ENCODE measurements at regions not wholly inside any gene's neighbourhood (a gene's known extent, or its start where the extent isn't known, plus 50 kb on each side); places are given as distances from the start of the nearest gene placed in this dataset.
"Not testable (repeated sequence)": the region's sequence is repeated elsewhere in the genome, so short reads cannot be mapped to it uniquely, and the experiment has no call there.

DNA sequence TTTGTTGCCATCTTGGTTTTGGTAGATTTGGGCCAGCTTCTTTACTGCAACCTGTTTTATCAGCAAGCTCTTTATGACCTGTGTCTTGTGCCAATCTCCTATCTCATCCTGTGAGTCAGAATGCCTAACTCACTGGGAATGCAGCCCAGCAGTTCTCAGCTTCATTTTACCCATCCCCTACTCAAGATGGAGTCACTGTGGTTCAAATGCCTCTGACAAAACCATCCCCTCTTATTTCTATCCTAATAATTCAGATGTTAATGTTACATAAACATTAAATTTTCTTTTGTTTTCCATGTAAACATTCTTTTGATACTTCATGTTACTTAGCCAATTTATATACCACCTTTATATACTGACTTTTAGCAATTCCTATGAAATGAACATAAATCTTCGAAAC is 746.3 kb downstream of the CDH18 start:
- H3K4me1 ChIP-seq (ENCODE audit: control insufficient read depth, insufficient read depth, low read length): no peaks in the 10 kb centered on the region
- no peak overlapping the region for H3K9ac ChIP-seq (ENCODE audit: low read length)
- no peaks in the 10 kb centered on the region for H3K27me3 ChIP-seq (ENCODE audit: control insufficient read depth, insufficient read depth, low read length)
- H3K9me3 ChIP-seq (ENCODE audit: control insufficient read depth, low read length): no peaks in the 10 kb centered on the region
- no peak overlapping the region for H3K4me3 ChIP-seq (ENCODE audit: low read length)
- H3K36me3 ChIP-seq (ENCODE audit: control insufficient read depth, insufficient read depth, low read length): no peaks in the 10 kb centered on the region

DNA sequence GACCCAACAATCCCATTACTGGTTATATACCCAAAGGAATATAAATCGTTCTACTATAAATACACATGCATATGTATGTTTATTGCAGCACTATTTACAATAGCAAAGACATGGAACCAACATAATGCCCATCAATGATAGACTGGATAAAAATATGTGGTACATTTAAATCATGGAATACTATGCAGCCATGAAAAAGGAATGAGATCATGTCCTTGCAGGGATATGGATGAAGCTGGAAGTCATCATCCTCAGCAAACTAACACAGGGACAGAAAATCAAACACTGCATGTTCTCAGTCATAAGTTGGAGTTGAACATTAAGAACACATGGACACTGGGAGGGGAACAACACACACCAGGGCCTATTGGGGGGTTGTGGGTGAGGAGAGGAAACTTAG is 741.8 kb downstream of the CDH18 start:
- not testable (repeated sequence) for H3K9me3 ChIP-seq (ENCODE audit: control insufficient read depth, low read length); H3K27me3 ChIP-seq (ENCODE audit: control insufficient read depth, insufficient read depth, low read length); H3K4me1 ChIP-seq (ENCODE audit: control insufficient read depth, insufficient read depth, low read length); H3K4me3 ChIP-seq (ENCODE audit: low read length); H3K36me3 ChIP-seq (ENCODE audit: control insufficient read depth, insufficient read depth, low read length); H3K9ac ChIP-seq (ENCODE audit: low read length)

DNA sequence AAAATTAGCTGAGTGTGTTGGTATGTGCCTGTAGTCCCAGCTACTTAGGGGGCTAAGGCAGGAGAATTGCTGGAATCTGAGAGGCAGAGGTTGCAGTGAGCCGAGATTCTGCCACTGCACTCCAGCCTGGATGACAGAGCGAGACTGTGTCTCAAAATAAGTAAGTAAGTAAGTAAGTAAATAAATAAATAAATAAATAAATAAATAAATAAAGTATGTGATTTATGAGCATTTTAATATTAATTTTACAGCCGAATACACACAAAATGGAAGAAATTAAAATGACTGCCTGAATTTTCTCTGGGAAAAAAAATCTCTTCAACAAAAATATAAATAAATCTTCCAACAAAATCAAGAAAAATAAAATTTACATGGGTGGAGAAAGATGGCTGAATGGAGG is 740.7 kb downstream of the CDH18 start:
- H3K4me3 ChIP-seq (ENCODE audit: low read length): no peak overlapping the region
- no peaks in the 10 kb centered on the region for H3K36me3 ChIP-seq (ENCODE audit: control insufficient read depth, insufficient read depth, low read length)
- H3K27me3 ChIP-seq (ENCODE audit: control insufficient read depth, insufficient read depth, low read length): no peaks in the 10 kb centered on the region
- no peaks in the 10 kb centered on the region for H3K4me1 ChIP-seq (ENCODE audit: control insufficient read depth, insufficient read depth, low read length)
- H3K9me3 ChIP-seq (ENCODE audit: control insufficient read depth, low read length): no peaks in the 10 kb centered on the region
- no peak overlapping the region for H3K9ac ChIP-seq (ENCODE audit: low read length)

DNA sequence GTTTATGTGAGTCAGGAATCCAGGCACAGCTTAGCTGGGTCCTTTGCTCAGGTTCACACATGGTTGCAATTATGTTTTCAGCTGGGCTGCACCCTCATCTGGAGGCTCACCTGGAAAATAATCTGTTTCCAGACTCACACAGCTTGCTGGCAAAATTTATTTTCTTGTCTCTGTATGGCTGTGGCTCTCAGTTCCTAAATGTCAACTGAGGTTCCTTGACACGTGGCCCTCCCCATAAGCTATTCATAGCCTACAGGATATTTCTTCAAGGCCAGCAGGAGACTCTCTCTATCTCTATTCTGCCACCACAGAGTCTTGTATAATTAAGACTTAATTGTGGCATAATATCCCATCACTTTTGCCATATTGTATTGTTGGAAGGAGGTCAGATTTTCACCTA is 732.0 kb downstream of the CDH18 start:
- no peaks in the 10 kb centered on the region for H3K36me3 ChIP-seq (ENCODE audit: control insufficient read depth, insufficient read depth, low read length)
- H3K4me1 ChIP-seq (ENCODE audit: control insufficient read depth, insufficient read depth, low read length): no peaks in the 10 kb centered on the region
- H3K9ac ChIP-seq (ENCODE audit: low read length): no peak overlapping the region
- H3K9me3 ChIP-seq (ENCODE audit: control insufficient read depth, low read length): no peaks in the 10 kb centered on the region
- no peaks in the 10 kb centered on the region for H3K27me3 ChIP-seq (ENCODE audit: control insufficient read depth, insufficient read depth, low read length)
- H3K4me3 ChIP-seq (ENCODE audit: low read length): no peak overlapping the region

DNA sequence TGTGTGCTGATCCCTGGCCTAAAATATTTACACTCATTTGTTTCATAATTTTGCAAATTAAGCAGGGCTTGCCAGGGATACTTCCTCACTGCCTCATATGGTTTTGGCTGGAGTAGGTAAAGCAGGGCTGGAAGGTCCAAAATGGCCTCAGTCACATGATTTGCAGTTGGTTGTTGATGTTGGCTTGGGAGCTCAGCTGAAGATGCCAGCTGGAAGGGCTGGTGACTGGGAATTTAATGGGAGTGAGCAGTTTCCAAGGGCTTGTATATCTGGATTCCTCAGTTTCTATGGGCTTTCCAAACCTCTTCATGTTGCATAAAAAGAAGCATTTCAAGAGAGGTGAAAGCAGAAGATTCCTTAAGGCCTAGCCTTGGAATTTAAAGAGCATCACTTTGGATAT is 729.3 kb downstream of the CDH18 start:
- no peak overlapping the region for H3K9ac ChIP-seq (ENCODE audit: low read length)
- H3K36me3 ChIP-seq (ENCODE audit: control insufficient read depth, insufficient read depth, low read length): no peaks in the 10 kb centered on the region
- no peaks in the 10 kb centered on the region for H3K4me1 ChIP-seq (ENCODE audit: control insufficient read depth, insufficient read depth, low read length)
- H3K27me3 ChIP-seq (ENCODE audit: control insufficient read depth, insufficient read depth, low read length): no peaks in the 10 kb centered on the region
- no peaks in the 10 kb centered on the region for H3K9me3 ChIP-seq (ENCODE audit: control insufficient read depth, low read length)
- H3K4me3 ChIP-seq (ENCODE audit: low read length): no peak overlapping the region

DNA sequence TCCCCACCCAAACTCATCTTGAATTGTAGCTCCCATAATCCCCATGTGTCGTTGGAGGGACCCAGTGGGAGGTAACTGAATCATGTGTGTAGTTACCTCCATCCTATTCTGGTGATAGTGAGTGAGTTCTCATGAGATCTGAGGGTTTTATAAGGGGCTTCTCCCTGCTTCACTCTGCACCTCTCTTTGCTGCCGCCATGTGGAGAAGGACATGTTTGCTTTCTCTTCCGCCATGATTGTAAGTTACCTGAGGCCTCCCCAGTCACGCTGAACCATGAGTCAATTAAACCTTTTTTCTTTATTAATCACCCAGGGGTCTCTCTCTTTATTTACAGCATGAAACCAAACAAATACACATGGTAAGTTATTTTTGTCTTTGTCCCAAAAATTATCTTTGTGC is 726.1 kb downstream of the CDH18 start:
- no peaks in the 10 kb centered on the region for H3K27me3 ChIP-seq (ENCODE audit: control insufficient read depth, insufficient read depth, low read length)
- no peaks in the 10 kb centered on the region for H3K36me3 ChIP-seq (ENCODE audit: control insufficient read depth, insufficient read depth, low read length)
- H3K9me3 ChIP-seq (ENCODE audit: control insufficient read depth, low read length): no peaks in the 10 kb centered on the region
- H3K4me1 ChIP-seq (ENCODE audit: control insufficient read depth, insufficient read depth, low read length): no peaks in the 10 kb centered on the region
- no peak overlapping the region for H3K4me3 ChIP-seq (ENCODE audit: low read length)
- H3K9ac ChIP-seq (ENCODE audit: low read length): no peak overlapping the region

DNA sequence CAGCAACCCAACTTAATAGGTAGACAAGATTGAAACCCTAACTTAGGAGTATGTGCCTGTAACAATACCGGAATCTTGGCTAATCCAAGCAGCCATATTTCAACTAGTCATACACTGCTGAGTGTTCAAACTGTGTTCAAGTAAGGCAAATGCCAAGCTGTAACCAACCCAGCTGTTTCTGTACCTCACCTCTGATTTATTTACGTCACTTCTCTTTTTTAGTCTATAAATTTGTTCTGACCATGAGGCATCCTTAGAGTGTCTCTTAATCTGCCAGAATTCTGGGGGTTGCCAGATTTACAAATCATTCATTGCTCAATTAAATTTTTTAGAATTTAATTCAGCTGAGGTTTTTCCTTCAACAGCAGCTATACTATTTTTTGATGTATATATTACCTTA is 723.2 kb downstream of the CDH18 start:
- no peaks in the 10 kb centered on the region for H3K27me3 ChIP-seq (ENCODE audit: control insufficient read depth, insufficient read depth, low read length)
- H3K4me1 ChIP-seq (ENCODE audit: control insufficient read depth, insufficient read depth, low read length): no peaks in the 10 kb centered on the region
- no peak overlapping the region for H3K4me3 ChIP-seq (ENCODE audit: low read length)
- no peaks in the 10 kb centered on the region for H3K36me3 ChIP-seq (ENCODE audit: control insufficient read depth, insufficient read depth, low read length)
- no peak overlapping the region for H3K9ac ChIP-seq (ENCODE audit: low read length)
- no peaks in the 10 kb centered on the region for H3K9me3 ChIP-seq (ENCODE audit: control insufficient read depth, low read length)

DNA sequence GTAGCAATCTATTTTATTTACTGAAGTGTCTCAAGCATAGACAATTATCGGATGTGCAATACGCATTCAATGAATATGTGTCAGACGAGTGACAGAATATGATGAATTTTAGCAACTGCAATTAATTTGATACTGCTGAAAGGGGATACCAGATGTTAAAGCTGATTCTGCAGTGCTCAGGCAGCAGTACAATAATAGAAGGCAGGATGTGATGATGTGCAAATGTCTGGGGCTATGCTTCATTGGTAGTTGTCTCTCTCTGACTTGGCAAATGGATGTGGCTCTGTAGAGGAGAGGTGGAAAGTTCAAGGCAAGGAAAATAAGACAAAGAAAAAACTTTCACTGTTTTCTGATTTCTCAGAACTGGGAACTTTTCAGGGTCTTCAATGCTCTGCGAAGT is 721.2 kb downstream of the CDH18 start:
- Histone ChIP-seq H3K9me3 (ENCODE audit: control insufficient read depth, low read length) (no peaks in the 10 kb centered on the region), H3K4me3 (ENCODE audit: low read length) (no peak overlapping the region), H3K9ac (ENCODE audit: low read length) (no peak overlapping the region), H3K4me1 (ENCODE audit: control insufficient read depth, insufficient read depth, low read length) (no peaks in the 10 kb centered on the region), H3K36me3 (ENCODE audit: control insufficient read depth, insufficient read depth, low read length) (no peaks in the 10 kb centered on the region), H3K27me3 (ENCODE audit: control insufficient read depth, insufficient read depth, low read length) (no peaks in the 10 kb centered on the region)

DNA sequence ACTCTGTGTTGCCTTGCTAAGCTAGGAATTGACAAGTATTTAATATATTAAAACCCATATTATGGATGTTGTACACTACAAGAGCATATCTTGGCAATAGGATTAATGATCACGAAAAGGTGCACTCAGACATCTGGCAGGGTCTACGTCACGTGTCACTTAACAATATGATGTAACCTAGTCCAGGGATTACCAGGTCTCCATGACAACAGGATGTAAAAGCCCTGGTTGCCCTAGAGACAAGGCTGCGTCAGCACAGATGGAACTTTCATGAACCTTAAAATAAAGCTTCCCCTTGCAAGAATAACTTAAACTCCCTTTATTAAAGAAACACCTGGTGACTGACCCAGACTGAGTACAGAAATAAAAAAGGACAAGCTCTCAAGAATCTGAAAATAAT is 717.8 kb downstream of the CDH18 start:
- Histone ChIP-seq H3K9me3 (ENCODE audit: control insufficient read depth, low read length) (no peaks in the 10 kb centered on the region), H3K4me1 (ENCODE audit: control insufficient read depth, insufficient read depth, low read length) (no peaks in the 10 kb centered on the region), H3K9ac (ENCODE audit: low read length) (no peak overlapping the region), H3K27me3 (ENCODE audit: control insufficient read depth, insufficient read depth, low read length) (no peaks in the 10 kb centered on the region), H3K4me3 (ENCODE audit: low read length) (no peak overlapping the region), H3K36me3 (ENCODE audit: control insufficient read depth, insufficient read depth, low read length) (no peaks in the 10 kb centered on the region)

DNA sequence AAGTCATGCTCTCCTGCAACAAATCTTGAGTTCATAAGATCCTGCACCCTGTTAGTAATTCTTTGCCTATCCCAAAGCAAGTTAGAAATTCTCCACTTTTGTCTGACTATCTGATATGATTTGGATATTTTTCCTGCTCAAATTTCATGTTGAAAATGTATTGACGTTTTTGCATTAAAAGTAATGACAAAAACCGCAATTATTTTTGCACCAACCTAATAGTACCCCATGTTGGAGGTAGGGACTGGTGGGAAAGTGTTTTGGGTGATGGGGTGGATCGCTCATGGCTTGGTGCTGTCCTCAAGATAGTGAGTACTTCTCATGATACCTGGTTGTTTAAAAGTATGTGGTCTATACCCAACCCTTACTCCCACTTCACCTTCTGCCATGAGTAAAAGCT is 713.4 kb downstream of the CDH18 start:
- no peaks in the 10 kb centered on the region for H3K9me3 ChIP-seq (ENCODE audit: control insufficient read depth, low read length)

DNA sequence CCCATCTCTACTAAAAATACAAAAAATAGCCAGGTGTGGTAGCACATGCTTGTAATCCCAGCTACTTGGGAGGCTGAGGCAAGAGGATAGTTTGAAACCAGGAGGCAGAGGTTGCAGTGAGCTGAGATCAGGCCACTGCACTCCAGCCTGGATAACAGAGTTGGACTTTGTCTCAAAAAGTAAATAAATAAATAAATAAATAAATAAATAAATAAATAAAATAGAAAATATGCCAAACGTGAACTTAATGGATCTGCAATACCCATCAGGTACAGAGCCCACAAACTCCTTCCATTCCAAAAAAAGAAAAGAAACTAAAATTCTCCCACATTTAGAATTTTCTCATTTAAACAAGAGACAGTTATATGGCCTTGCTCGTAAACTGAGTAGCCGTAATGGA is 702.7 kb downstream of the CDH18 start:
- H3K4me3 ChIP-seq (ENCODE audit: low read length): no peak overlapping the region
- H3K27me3 ChIP-seq (ENCODE audit: control insufficient read depth, insufficient read depth, low read length): no peaks in the 10 kb centered on the region
- no peaks in the 10 kb centered on the region for H3K4me1 ChIP-seq (ENCODE audit: control insufficient read depth, insufficient read depth, low read length)
- no peaks in the 10 kb centered on the region for H3K9me3 ChIP-seq (ENCODE audit: control insufficient read depth, low read length)
- no peak overlapping the region for H3K9ac ChIP-seq (ENCODE audit: low read length)
- no peaks in the 10 kb centered on the region for H3K36me3 ChIP-seq (ENCODE audit: control insufficient read depth, insufficient read depth, low read length)

More for the DNA sequence above, 713.4 kb downstream of the CDH18 start:
- no peak overlapping the region for H3K4me3 ChIP-seq (ENCODE audit: low read length)
- H3K27me3 ChIP-seq (ENCODE audit: control insufficient read depth, insufficient read depth, low read length): no peaks in the 10 kb centered on the region
- no peaks in the 10 kb centered on the region for H3K36me3 ChIP-seq (ENCODE audit: control insufficient read depth, insufficient read depth, low read length)
- H3K4me1 ChIP-seq (ENCODE audit: control insufficient read depth, insufficient read depth, low read length): no peaks in the 10 kb centered on the region
- H3K9ac ChIP-seq (ENCODE audit: low read length): no peak overlapping the region

DNA sequence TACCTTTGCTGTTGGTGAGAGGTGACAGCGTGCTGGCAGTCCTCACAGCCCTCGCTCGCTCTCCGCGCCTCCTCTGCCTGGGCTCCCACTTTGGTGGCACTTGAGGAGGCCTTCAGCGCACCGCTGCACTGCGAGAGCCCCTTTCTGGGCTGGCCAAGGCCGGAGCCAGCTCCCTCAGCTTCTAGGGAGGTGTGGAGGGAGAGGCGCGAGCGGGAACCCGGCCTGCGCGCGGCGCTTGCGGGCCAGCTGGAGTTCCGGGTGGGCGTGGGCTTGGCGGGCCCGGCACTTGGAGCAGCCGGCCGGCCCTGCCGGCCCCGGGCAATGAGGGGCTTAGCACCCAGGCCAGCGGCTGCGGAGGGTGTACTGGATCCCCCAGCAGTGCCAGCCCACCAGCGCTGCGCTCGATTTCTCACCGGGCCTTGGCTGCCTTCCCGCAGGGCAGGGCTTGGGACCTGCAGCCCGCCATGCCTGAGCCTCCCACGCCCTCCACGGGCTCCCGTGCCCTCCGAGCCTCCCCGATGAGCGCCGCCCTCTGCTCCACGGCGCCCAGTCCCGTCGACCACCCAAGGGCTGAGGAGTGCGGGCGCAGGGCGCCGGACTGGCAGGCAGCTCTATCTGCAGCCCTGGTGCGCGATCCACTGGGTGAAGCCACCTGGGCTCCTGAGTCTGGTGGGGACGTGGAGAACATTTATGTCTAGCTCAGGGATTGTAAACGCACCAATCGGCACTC is 700.3 kb downstream of the CDH18 start:
- H3K4me3 ChIP-seq (ENCODE audit: low read length); H3K27me3 ChIP-seq (ENCODE audit: control insufficient read depth, insufficient read depth, low read length); H3K36me3 ChIP-seq (ENCODE audit: control insufficient read depth, insufficient read depth, low read length); H3K9ac ChIP-seq (ENCODE audit: low read length); H3K9me3 ChIP-seq (ENCODE audit: control insufficient read depth, low read length); H3K4me1 ChIP-seq (ENCODE audit: control insufficient read depth, insufficient read depth, low read length): not testable (repeated sequence)

DNA sequence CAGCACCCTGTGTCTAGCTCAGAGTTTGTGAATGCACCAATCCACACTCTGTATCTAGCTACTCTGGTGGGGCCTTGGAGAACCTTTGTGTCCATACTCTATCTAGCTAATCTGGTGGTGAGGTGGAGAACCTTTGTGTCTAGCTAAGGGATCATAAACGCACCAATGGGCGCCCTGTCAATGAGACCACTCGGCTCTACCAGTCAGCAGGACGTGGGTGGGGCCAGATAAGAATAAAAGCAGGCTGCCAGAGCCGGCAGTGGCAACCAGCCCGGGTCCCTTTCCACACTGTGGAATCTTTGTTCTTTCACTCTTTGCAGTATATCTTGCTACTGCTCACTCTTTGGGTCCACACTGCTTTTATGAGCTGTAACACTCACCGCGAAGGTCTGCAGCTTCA is 699.7 kb downstream of the CDH18 start:
- not testable (repeated sequence) for H3K4me3 ChIP-seq (ENCODE audit: low read length); H3K36me3 ChIP-seq (ENCODE audit: control insufficient read depth, insufficient read depth, low read length); H3K27me3 ChIP-seq (ENCODE audit: control insufficient read depth, insufficient read depth, low read length); H3K9ac ChIP-seq (ENCODE audit: low read length); H3K9me3 ChIP-seq (ENCODE audit: control insufficient read depth, low read length); H3K4me1 ChIP-seq (ENCODE audit: control insufficient read depth, insufficient read depth, low read length)

All from mucosa of stomach (tissue), 1 donor.